HL-60 (cell line): ENCODE measurements at regions not wholly inside any gene's neighbourhood (a gene's known extent, or its start where the extent isn't known, plus 50 kb on each side); places are given as distances from the start of the nearest gene placed in this dataset.

Source experiments
- DNase-seq, 2 experiments: peaks; one replicate each; pipeline ENCODE4 v3.0.0-alpha.2; 2010 to 2020; ENCODE audit warnings: low read depth in 1 of 2, low spot score in 1 of 2
- H3K27ac ChIP-seq: fragments of 250-450 bp; sonication (Bioruptor Pico); replicated peaks from 2 replicates; pipeline ENCODE4 v1.5.1; 2020; ENCODE audit warnings: mild to moderate bottlenecking, moderate library complexity
- H3K27me3 ChIP-seq: fragments of 250-450 bp; sonication (Bioruptor Pico); 2 replicates; pipeline ENCODE4 v1.5.1; 2021; ENCODE audit warnings: mild to moderate bottlenecking, moderate library complexity; ENCODE audit not compliant: insufficient read depth, poor library complexity, severe bottlenecking
- H3K4me3 ChIP-seq: replicated peaks from 2 replicates; pipeline ENCODE4 v1.5.1; 2011; ENCODE audit warnings: mild to moderate bottlenecking, control low read depth, low read length; ENCODE audit not compliant: insufficient read depth
- GABPA ChIP-seq: IDR thresholded peaks from 2 replicates; pipeline ENCODE4 v1.6.1; 2012; ENCODE audit warnings: low read depth
- POLR2AphosphoS5 ChIP-seq: IDR thresholded peaks from 2 replicates; pipeline ENCODE4 v1.6.1; 2012; ENCODE audit warnings: low read depth
- SPI1 ChIP-seq: IDR thresholded peaks from 2 replicates; pipeline ENCODE4 v1.6.1; 2012; ENCODE audit warnings: low read depth, mild to moderate bottlenecking, borderline replicate concordance
- TF ChIP-seq, protein P1 (sequence below): IDR thresholded peaks from 2 replicates; pipeline ENCODE4 v1.6.1; 2012; ENCODE audit warnings: low read depth; ENCODE audit not compliant: insufficient replicate concordance
- TF ChIP-seq, protein P2 (sequence below): IDR thresholded peaks from one replicate; pipeline ENCODE4 v1.5.1; 2011; ENCODE audit warnings: low read length, control low read depth, inconsistent platforms; ENCODE audit not compliant: insufficient read depth

DNA sequence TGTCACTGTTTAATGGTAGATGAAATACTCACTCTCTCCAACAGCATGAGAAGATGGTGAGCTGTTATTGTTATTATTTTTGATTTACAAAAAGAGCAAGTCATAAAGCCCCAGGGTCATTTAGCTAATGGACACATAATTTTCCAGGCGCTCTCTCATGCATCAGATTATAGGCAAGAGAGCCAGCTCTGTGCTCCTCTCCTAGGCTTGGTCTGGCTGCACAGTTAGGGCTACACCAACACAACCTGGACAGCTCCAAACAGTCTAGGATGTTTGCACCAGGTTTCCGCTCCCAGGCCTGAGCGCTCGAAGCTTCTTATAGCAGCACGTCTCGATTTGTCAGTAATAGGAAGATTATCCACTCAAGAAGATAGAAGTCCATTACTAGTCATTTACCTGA, 123.7 kb downstream of the FAM43A start:
- Histone ChIP-seq H3K4me3 (no peak overlapping the region), H3K27ac (no peak overlapping the region), H3K27me3 (no peaks in the 10 kb centered on the region)
- TF ChIP-seq GABPA (no peak), POLR2AphosphoS5 (no peak), SPI1 (no peak)
- TF ChIP-seq, protein P1, sequence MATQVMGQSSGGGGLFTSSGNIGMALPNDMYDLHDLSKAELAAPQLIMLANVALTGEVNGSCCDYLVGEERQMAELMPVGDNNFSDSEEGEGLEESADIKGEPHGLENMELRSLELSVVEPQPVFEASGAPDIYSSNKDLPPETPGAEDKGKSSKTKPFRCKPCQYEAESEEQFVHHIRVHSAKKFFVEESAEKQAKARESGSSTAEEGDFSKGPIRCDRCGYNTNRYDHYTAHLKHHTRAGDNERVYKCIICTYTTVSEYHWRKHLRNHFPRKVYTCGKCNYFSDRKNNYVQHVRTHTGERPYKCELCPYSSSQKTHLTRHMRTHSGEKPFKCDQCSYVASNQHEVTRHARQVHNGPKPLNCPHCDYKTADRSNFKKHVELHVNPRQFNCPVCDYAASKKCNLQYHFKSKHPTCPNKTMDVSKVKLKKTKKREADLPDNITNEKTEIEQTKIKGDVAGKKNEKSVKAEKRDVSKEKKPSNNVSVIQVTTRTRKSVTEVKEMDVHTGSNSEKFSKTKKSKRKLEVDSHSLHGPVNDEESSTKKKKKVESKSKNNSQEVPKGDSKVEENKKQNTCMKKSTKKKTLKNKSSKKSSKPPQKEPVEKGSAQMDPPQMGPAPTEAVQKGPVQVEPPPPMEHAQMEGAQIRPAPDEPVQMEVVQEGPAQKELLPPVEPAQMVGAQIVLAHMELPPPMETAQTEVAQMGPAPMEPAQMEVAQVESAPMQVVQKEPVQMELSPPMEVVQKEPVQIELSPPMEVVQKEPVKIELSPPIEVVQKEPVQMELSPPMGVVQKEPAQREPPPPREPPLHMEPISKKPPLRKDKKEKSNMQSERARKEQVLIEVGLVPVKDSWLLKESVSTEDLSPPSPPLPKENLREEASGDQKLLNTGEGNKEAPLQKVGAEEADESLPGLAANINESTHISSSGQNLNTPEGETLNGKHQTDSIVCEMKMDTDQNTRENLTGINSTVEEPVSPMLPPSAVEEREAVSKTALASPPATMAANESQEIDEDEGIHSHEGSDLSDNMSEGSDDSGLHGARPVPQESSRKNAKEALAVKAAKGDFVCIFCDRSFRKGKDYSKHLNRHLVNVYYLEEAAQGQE = no peak
- TF ChIP-seq, protein P2, sequence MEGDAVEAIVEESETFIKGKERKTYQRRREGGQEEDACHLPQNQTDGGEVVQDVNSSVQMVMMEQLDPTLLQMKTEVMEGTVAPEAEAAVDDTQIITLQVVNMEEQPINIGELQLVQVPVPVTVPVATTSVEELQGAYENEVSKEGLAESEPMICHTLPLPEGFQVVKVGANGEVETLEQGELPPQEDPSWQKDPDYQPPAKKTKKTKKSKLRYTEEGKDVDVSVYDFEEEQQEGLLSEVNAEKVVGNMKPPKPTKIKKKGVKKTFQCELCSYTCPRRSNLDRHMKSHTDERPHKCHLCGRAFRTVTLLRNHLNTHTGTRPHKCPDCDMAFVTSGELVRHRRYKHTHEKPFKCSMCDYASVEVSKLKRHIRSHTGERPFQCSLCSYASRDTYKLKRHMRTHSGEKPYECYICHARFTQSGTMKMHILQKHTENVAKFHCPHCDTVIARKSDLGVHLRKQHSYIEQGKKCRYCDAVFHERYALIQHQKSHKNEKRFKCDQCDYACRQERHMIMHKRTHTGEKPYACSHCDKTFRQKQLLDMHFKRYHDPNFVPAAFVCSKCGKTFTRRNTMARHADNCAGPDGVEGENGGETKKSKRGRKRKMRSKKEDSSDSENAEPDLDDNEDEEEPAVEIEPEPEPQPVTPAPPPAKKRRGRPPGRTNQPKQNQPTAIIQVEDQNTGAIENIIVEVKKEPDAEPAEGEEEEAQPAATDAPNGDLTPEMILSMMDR = no peak
- no peak for DNase-seq

DNA sequence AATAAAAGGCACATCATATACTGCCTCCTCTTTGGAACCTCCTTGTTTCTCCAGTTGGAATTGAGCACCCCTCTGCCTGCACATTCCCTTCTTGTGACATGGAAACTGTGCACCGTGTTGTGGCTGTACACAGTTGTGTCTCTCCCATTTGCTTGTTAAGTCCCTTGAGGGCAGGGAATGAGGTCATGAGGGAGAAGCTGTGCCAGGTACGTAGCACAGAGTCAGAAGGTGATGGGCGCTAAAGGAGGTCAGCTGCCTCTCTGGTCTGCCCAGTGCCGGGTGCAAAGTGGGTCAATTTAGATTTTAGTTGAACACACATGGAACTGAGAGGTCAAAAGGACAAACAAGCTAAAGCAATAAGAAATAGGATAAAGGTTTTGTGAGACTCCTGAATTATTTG, 124.4 kb downstream of the FAM43A start:
- no peak for DNase-seq
- H3K27me3 ChIP-seq = no peaks in the 10 kb centered on the region
- TF ChIP-seq GABPA (no peak), SPI1 (no peak), POLR2AphosphoS5 (no peak)
- TF ChIP-seq, protein P1 = no peak
- TF ChIP-seq, protein P2 = no peak
- H3K4me3 ChIP-seq = no peak overlapping the region
- no peak overlapping the region for H3K27ac ChIP-seq

DNA sequence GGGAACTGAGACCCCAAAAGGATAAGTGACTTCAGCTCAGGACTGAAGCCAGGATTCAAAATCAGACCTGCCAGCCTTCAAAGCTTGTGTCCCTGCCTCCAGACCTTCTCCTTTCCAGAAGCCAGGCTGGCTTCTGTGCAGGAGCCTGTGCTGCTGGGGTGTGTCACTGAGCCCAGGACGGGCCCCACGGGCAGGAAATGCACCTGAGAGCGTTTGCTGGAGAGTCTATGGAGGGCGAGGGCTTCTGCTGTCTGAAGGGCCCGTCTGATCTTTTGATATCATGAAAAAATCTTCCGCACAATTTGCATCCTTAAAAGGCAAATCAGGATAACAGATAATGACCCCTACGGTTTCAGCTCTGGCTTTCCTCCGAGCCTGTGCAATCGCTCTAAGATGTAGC, 125.4 kb downstream of the FAM43A start:
- TF ChIP-seq POLR2AphosphoS5 (no peak), GABPA (no peak), SPI1 (no peak)
- TF ChIP-seq, protein P2 = no peak
- TF ChIP-seq, protein P1 = no peak
- DNase-seq = no peak
- Histone ChIP-seq H3K4me3 (no peak overlapping the region), H3K27me3 (no peaks in the 10 kb centered on the region), H3K27ac (no peak overlapping the region)
